ENCODE measurements at regions not wholly inside any gene's neighbourhood (a gene's known extent, or its start where the extent isn't known, plus 50 kb on each side); places are given as distances from the start of the nearest gene placed in this dataset.
"Not testable (repeated sequence)": the region's sequence is repeated elsewhere in the genome, so short reads cannot be mapped to it uniquely, and the experiment has no call there.

GRCh38 chr2:142716463-142717242 is 160.8 kb upstream of the KYNU start:
- no peak for DNase-seq
- ATAC-seq: no peak

- DNase-seq: no peak
- ATAC-seq: no peak
These were observed 162.9 kb upstream of the KYNU start for GRCh38 chr2:142714600-142714999.

GRCh38 chr2:142710336-142710735 is 167.1 kb upstream of the KYNU start:
- no peak for ATAC-seq
- no peak for DNase-seq

GRCh38 chr2:142707318-142707717 is 170.1 kb upstream of the KYNU start:
- no peak for ATAC-seq
- no peak for DNase-seq

- not testable (repeated sequence) for ATAC-seq, DNase-seq
These were observed 175.1 kb upstream of the KYNU start for GRCh38 chr2:142702397-142702796.

- not testable (repeated sequence) for ATAC-seq, DNase-seq
These were observed 181.9 kb upstream of the KYNU start for GRCh38 chr2:142695350-142696257.

- DNase-seq (no peak), ATAC-seq (no peak)
These were observed 183.2 kb upstream of the KYNU start for GRCh38 chr2:142694282-142694681.

- no peak for ATAC-seq
- DNase-seq: no peak
These were observed 184.1 kb upstream of the KYNU start for GRCh38 chr2:142693171-142693950.

- ATAC-seq: no peak
These were observed 188.4 kb upstream of the KYNU start for GRCh38 chr2:142688856-142689605.

GRCh38 chr2:142687509-142687908 is 190.0 kb upstream of the KYNU start:
- no peak for ATAC-seq
- no peak for DNase-seq

More at GRCh38 chr2:142688856-142689605, 188.4 kb upstream of the KYNU start:
- DNase-seq: no peak

- ATAC-seq: no peak
These were observed 190.4 kb upstream of the KYNU start for GRCh38 chr2:142687075-142687474.

GRCh38 chr2:142684667-142685066 is 192.8 kb upstream of the KYNU start:
- ATAC-seq (no peak), DNase-seq (no peak)

More at GRCh38 chr2:142687075-142687474, 190.4 kb upstream of the KYNU start:
- DNase-seq: no peak

- DNase-seq: no peak
- ATAC-seq: no peak
These were observed 194.9 kb upstream of the KYNU start for GRCh38 chr2:142682528-142682927.

- ATAC-seq (no peak), DNase-seq (no peak)
These were observed 195.5 kb upstream of the KYNU start for GRCh38 chr2:142681952-142682351.

GRCh38 chr2:142678164-142678563 is 199.3 kb upstream of the KYNU start:
- DNase-seq (no peak), ATAC-seq (no peak)

GRCh38 chr2:142675398-142675797 is 202.1 kb upstream of the KYNU start:
- ATAC-seq: no peak

GRCh38 chr2:142673836-142674235 is 203.6 kb upstream of the KYNU start:
- ATAC-seq (no peak), DNase-seq (no peak)

More at GRCh38 chr2:142675398-142675797, 202.1 kb upstream of the KYNU start:
- DNase-seq: no peak

GRCh38 chr2:142672698-142673097 is 204.8 kb upstream of the KYNU start:
- no peak for DNase-seq
- no peak for ATAC-seq

- DNase-seq (no peak), ATAC-seq (no peak)
These were observed 207.1 kb upstream of the KYNU start for GRCh38 chr2:142670362-142670761.

GRCh38 chr2:142668420-142668819 is 209.0 kb upstream of the KYNU start:
- DNase-seq: no peak
- ATAC-seq: no peak

- DNase-seq (no peak), ATAC-seq (no peak)
These were observed 212.2 kb upstream of the KYNU start for GRCh38 chr2:142665241-142665640.

GRCh38 chr2:142650601-142651000 is 226.9 kb upstream of the KYNU start:
- DNase-seq (no peak), ATAC-seq (no peak)
